Fibroblast of peridontal ligament (primary cell): ENCODE measurements at regions not wholly inside any gene's neighbourhood (a gene's known extent, or its start where the extent isn't known, plus 50 kb on each side); places are given as distances from the start of the nearest gene placed in this dataset.

ENCODE experiments used
- DNase-seq: peaks from one replicate; pipeline ENCODE4 v3.0.0-alpha.2; 2010; ENCODE audit errors: extremely low read depth

DNA sequence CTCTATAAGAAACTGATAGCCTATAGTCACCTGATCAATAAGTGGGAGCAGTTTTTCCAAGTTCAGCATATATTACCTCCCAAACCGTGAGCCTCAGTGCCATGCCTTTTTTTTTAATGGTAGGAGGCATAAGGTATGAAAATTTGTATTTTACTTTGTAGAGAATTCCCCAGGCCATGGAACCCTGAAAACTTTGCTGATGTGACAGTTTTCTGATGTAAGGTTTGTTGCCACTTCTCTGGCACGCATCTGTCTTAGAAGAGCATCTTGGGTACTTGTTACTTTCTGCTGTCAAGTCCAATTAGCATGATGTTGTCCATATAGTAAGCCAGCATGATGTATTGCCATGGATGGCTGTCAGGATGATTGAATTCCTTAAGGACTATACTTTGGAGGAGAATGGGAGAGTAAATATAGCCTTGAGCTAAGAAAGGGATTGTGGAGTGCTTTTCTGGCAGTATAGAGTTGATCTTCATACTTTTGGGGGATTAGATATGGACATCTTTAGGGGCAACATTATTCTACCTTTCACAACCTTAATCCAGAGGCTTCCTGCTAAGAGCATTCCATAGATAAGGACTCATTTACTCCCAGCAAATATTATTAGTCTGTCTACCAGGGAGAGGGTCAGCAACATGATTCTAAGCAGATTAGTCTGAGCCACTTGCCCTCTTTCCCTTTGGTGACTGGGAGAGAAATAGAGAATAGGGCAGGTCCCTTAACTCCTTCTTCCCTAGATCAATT, 389.6 kb downstream of the YTHDC2 start:
- DNase-seq: no peak

DNA sequence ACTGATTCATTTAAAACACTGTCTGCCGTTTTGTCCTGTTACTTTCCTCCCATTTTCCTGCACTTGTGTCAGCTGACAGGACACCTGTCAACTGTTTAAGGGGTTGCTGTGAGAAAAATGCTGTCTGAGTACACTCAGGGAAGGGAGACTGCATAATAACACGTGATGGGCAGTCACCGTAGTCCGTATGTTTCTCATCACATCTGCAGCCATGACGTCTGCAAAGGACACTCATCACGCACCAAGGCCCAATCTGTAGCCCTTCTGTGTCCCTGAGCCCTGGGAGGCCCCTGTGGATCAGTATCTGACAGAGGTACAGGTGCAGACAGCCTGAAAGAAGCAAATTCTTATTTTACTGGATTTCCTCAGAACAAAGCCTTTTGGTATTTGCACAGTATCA, 396.3 kb downstream of the YTHDC2 start:
- DNase-seq: no peak

DNA sequence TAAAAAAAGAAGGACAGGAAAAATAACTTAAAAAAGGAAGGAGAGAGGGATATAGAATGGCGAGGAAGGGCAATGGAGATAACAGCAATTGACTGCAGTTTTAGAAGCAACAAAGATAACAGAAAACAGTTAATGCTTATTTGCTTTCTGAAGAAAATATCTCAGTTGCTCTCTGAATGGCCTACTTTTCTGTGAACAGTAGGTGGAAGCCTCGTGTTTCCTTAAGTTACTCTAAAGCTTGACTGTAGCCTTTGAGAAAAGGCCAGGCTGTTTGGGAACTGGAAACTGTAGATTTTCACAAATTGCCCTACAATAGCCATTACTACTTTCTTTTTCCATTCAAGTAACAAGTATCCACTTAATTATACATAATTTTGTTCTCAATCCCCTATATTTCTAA, 404.5 kb downstream of the YTHDC2 start:
- no peak for DNase-seq

DNA sequence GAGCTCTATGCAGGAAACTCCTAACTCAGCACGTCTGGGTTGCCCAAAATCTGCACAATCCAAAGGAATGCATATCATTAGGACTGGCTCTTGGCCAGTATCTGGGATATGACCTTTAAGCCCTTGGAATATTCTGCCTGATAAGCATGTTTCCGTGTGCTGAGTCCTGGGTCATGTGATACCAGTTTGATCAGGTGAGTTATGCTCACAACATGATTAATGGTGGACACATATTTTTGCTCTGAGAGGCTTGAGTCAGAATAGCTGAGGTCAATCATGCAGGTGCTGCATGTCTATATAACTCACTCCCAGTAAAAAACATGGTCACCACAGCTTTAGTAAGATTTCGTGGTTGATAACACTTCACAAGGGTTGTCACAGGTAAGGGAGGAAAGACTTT, 408.8 kb downstream of the YTHDC2 start:
- DNase-seq: no peak

DNA sequence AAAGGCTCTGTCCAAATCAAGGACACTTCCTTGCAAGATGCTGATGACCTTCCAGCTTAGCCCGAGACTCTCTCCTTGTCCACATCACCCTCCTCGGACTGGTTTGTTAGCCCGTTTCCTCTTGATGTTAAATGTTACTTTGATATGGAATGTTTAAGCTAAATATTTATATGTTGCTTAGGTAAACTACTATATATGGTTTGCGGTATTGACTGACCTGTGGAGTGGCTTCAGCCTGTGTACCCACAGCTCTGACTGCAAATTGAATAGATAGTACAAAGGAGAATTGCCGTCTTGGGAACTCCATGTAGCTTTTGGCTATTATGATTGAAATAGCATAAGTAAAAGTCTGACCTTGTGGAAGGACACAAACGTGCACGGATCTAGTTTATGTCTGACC, 422.0 kb downstream of the YTHDC2 start:
- no peak for DNase-seq

DNA sequence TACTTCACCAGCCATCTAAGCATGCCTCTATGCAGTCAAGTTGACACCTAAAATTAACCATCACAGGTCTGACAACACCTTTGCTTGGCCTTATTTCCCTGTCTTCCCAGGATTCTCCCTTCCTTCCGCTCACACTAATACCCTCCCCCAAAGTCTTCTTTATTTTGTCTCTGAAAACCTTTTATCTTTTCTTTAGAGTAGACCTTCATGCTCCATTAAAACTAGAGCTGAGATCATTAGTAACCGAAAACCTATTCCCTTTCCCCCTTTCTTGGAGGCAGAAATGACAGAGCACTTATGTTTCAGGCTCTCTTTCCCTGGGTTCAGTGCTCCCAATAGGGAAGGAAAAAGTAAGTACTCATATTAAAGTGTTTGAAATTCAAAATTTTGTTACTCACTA, 423.8 kb downstream of the YTHDC2 start:
- no peak for DNase-seq

DNA sequence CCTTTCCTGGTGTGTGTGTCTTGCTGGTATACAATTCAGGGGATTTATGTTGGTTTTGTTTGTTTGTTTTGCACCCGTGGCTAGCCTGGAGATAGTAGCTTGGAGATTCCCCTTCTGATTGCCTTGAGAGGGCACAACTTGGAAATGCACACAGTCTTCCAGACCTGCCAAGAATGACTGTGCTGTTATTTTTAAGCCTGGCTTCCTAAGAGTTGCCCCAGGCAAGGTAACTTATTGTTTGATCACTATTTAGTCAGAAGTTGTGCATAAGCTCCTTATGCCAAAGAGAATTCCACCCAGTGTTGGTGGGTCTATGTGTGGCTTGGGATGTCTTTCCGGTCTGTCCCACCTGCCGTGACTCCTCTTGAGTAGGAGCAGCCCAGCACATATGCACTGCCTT, 421.9 kb upstream of the KCNN2 start:
- no peak for DNase-seq

DNA sequence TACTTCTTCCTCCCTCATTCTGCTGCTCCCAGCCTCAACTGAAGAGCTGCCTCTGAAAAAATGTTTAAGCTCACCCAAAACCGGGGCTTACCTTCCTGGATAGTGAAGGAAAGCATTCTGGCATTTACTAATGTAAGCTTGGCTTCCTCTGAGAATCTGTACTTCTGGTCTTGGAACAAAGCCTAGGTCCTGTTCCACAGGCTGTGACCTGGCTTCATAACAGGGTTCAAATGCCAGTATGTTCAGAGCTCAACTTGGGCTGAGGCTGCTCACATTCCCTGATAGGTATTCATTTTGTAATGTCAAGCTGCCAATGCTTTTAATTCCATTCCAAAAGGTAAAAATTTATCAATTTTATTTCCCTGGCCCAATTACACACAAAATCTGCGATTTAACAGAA, 411.7 kb upstream of the KCNN2 start:
- DNase-seq: no peak

DNA sequence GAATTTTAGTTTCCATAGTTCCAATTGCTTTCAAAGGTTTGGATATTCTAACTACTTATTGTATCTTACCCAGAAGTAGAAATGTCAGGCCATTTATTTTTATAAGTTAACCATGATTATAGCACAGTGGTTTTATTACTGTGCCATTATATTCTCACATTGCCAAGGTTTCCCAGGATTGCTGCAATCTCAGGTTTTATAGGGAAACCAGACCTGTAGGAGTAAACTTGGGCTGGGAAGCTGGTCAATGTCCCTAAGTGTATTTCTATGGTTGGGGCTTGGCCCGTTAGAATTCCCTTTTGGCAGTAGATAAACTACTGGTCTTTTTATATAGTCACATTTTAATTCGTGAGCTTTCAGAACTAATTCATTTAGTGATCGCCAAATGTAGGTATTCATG, 396.6 kb upstream of the KCNN2 start:
- no peak for DNase-seq

DNA sequence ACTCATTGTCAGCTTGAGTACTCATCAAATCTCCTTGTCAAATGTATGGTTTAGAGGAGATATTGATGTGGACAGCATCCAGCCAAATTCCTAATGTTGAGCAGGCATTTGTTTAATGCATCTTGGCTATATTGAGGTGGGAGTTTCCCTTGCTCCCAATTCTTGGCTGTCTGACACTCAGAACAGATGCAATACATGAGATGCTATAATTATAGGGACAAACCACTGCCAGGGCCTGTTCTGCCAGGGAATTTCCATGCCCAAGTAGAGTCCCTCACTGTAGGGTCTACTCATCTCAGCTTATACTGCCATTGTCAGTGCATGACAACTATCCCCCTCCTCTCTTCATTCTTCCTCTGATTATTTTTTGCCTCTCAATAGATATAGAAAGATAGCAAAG, 392.0 kb upstream of the KCNN2 start:
- DNase-seq: no peak

DNA sequence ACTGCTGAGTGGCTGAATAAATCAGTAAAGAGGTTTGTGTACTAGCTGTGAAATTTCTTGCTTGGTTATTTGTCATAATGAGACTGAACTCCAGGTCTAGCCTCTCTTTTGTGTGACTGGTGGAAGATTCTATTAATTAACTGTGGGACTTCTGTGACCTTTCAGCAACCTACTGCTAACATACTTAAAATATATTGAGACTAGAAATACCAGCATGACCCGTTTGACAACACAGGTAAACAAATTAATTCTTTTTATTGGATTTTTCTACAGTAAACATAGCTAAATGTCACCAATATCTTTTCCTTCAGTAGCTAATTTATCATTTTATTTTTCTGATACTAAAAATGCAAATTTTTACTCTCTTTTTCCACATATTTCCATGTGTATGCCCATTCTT, 390.4 kb upstream of the KCNN2 start:
- no peak for DNase-seq

DNA sequence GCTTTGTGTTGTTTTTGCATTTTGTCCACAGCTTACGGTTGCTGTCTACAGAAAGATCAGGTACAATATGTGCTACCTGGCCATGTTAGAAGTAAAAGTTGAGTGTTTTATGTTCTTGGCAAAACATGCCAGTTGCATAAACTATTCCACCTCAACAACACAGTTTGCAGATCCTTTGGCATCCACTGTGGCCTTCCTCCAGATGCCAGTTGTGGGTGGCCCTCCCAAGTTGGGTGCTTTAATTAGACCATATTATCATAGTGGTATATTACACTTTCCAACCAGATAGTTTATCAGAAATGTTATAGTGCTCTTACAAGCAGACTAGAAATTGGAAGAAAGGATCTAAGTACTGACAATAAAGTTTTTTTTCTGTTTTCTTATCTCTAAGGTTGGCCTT, 386.9 kb upstream of the KCNN2 start:
- DNase-seq: no peak

DNA sequence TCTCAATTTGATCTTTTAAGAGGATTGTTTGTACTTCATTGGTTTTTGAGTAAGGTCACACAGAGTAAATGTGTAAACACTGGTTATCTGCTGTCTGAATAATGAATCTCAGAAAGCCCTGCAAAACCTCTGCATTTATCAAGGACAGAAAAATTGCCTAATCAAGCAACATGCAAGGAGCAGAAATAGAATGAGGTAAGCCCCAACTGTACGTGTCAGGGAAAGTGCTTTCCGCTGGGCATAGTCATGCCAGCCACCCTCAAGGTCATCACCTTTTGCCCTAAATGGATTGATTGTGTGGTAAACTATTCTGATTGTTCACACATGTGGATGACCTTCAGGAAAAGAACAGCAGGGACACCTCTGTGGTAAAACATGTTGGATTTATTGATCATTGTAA, 376.9 kb upstream of the KCNN2 start:
- DNase-seq: no peak

DNA sequence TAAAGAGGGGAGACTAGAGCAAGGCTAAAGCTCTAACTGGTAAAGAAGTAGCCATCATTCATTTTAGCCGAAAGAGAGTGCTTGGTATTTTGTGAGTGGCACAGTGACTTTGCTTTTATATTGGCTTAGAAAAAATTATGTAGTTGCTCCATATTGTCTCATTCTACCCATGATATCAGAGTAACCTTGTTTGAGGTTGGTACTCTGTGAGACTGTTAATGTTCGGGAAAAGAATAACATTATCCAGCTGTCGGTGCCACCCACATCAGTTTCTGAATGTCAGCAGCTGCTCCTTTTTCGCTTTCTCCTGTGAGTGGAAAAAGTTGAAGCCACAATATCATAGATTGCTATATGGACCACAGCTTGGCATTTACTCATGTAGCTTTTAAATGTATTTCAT, 376.4 kb upstream of the KCNN2 start:
- DNase-seq: no peak

DNA sequence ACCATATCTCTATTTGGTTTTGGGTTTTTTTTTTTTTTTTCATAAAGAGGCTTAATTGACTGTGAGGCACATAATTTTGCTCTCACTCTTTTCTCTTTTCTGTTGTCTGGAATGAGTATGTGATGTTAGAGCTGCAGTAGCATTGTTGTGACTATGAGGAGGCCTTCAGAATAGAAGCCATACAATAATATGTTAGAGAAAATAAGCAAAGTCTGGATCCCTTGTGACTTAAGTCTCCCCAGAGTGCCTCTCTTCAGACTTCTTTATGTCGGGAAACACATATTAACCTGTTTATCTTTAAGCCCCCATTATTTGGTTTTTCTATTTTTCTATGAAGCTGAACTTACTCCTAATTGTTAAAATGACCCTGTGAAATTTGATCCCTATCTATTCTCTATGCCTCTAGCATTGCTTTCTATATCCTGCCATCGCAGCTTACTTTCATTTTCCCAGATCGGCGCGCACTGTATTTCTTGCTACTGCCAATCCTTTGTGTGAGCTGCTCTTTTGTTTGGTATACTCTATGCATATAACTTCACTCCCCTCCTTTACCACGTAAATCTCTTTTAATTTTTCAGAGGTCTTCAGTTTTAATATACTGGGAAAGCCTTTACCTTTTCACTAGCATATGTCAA, 372.5 kb upstream of the KCNN2 start:
- DNase-seq: no peak

DNA sequence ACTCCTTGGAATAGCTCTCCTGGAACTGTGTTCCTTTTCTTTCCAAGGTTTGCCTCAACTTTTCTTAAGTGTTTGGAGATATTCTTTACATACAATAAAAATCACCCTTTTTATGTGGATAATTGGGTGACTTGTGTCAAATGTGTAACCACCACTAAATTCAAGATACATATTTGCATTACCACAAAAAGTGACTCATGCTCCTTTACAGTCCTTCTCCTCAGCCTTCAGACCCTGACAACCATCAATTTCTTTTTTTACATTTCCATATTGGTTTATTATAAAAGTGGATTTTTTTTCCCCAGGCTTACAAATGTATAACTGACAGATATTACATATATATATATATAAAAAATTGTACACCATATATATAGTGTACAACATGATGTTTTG, 372.0 kb upstream of the KCNN2 start:
- DNase-seq: no peak

DNA sequence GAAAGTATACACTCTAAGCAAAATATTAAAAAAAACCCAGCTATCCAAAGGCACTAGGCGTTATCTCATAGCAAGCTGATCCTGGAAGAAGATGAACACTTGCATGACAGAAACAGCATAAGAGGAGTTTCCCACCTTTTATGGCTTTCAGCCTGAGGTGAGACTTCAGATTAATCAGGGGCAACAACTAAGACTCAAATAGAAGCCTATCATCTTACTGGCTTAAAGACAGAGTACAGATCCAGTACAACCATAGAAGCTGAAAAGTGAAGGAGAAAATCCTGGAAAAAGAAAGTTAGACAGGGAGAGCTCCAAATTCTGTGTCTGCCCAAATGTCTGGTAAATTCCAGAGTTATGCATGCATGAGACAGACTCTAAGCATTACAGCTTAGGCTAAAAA, 360.8 kb upstream of the KCNN2 start:
- no peak for DNase-seq

DNA sequence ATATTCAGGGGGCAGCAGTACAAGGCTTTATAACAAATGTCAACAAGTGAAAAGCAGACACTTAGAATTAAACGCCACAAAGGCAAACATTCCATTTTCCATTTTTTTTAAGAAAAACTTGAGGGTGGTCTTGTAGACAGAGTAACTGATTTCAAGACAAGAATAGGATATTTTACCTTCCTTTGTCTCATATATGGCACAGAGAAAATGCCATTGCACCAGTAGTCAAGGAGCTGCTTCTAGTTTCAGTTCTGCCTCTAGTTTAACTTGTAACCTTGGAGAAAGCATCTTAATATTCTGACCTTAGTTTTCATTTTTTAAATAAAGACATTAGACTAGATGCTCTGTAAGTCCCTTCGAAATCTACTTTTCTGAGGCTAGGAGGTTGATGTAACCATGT, 355.3 kb upstream of the KCNN2 start:
- DNase-seq: no peak

DNA sequence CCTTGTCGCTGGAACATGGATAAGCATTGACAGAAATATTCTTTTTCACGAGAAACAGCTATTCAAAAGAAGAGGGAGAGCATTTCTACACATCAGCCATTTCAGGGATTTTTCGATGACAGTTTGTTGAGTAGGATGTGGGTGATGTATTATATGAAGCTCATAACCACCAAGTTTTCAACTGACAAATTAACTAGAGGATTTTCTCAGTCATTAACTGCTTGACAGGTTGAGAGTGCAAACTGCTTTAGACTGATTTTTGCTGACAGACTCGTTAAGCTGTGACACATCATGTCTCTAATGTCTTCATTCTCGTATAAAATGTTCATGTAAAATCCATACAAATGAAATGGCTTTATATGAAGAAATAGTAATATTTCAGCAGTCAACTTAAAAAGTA, 354.2 kb upstream of the KCNN2 start:
- no peak for DNase-seq

DNA sequence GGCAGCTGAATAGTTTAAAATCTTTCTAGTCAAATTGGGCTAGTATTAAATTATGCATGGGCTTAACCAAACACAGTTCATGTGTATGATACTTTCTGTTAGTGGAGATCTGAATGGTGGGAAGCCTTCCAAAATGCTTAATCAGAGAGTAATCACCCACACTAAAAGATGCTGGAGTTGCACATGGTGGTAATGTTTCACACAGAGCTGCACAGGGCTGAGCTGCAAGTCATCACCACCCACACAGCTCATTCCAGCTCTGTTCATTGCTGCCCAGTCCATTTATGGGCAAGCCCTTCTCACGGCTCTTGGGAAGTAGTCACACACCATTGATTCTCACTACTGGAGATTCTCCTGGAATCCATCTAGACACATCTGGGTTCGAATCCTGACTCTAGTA, 351.5 kb upstream of the KCNN2 start:
- DNase-seq: no peak

DNA sequence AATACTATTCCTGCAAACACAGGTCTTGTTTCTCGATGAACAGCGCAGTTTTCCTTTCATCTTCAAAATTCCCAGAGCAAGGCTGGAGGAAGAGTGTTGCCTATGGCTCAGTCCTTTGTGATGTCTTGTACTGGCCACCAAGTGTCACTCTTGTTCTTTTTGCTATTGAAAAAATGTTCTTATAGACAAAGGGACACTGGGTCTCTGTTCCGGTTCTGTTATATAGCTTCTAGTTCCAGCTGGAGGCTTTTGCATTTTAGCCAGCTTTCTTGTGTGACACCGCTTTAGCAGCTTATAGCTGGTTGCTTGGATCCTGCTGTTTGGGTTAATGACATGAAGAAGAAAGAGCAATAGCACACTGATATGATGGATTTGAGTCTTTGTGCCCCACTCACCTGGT, 343.7 kb upstream of the KCNN2 start:
- DNase-seq: no peak

DNA sequence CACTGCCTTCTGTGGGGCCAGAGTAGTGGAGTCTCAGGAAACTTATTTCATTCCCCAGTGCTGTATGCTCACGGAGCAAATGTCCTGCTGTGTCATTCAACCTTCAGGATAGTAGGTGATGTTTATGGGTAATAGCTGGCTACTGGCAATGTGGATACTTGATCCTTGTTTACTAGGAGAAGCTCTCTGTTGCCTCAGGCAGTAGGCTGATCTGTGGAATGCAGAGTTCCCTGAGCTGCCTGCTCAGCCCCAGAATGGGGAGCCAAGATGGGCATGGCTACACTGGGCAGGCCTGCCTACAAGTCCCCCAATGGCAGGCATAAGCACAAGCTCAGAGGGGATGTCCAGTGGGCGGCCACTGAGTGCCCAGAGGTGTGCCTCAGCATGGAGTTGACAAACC, 323.1 kb upstream of the KCNN2 start:
- no peak for DNase-seq

DNA sequence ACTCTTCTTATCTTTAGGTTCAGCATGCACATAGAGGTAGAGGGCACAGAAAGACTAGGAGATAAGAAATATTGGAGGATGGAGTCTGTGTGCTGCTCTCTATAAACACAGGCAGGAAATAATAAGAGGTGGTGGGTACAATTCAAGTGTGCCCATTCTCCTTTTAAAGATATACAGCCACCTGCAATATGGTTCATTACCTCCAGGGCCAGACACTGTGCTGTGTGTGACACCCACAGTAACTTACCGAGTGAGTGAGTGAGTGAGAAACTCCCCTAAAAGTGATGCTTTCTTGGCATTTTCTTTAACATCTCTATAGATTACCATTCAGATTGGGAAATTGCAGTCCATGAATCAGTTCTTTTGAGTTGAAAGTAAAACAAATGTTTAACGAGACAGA, 311.8 kb upstream of the KCNN2 start:
- no peak for DNase-seq

DNA sequence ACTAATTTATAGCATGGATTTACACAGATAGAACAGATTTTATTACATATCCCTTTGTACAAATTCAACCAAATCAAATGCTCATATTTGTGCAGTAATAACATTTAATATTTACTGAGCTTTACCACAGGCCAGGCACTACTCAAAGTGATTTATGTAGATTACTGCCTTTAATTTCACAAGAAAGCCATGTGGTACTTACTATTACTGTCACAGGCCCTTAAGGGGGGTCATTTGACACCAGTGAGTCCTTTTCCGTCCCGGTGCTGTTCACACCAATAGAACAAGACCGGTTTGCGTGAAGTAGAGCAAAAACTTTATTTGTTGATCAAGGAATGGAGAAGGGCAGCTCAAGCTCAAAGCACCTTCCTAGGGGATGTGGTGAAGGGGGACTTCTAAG, 308.5 kb upstream of the KCNN2 start:
- DNase-seq: no peak
